ENCODE measurements at regions not wholly inside any gene's neighbourhood (a gene's known extent, or its start where the extent isn't known, plus 50 kb on each side); places are given as distances from the start of the nearest gene placed in this dataset.
"Not testable (repeated sequence)": the region's sequence is repeated elsewhere in the genome, so short reads cannot be mapped to it uniquely, and the experiment has no call there.

DNA sequence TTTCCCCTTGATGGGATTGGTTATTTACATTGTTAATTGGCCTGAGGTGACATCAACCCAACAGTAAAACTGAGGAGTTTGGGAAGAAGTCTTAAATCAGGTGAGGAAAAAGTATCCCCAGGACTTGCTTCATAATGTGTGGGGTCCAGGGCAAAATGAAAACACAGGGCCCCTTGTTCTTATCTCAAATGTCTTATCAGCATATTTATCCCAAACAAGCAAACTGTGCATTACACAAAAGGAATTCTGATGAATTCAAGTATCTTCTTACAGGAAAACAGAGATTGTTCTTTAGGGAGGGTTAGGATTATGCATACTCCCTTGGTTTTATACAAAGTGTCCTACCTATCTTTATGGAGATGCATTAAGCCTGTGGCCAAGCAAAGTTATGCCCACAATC, 178.4 kb downstream of the SPTSSA start:
- Histone ChIP-seq H2AFZ (ENCODE audit: low read depth) (no peak overlapping the region), H3K4me2 (no peak overlapping the region), H3K36me3 (ENCODE audit: insufficient read depth) (no peaks in the 10 kb centered on the region), H3K4me1 (ENCODE audit: low read depth, poor library complexity, severe bottlenecking) (no peaks in the 10 kb centered on the region), H4K20me1 (ENCODE audit: insufficient read depth) (no peaks in the 10 kb centered on the region), H3K79me2 (ENCODE audit: insufficient read depth, low read depth) (no peaks in the 10 kb centered on the region), H3K9ac (no peak overlapping the region), H3K4me3 (IDR thresholded peaks at IDR 0.05; ENCODE audit: insufficient read depth, low read depth, low read length) (no peak overlapping the region), H3K27ac (no peak overlapping the region), H3K27me3 (ENCODE audit: insufficient read depth, low read depth) (no peaks in the 10 kb centered on the region)
- TF ChIP-seq, protein P1, sequence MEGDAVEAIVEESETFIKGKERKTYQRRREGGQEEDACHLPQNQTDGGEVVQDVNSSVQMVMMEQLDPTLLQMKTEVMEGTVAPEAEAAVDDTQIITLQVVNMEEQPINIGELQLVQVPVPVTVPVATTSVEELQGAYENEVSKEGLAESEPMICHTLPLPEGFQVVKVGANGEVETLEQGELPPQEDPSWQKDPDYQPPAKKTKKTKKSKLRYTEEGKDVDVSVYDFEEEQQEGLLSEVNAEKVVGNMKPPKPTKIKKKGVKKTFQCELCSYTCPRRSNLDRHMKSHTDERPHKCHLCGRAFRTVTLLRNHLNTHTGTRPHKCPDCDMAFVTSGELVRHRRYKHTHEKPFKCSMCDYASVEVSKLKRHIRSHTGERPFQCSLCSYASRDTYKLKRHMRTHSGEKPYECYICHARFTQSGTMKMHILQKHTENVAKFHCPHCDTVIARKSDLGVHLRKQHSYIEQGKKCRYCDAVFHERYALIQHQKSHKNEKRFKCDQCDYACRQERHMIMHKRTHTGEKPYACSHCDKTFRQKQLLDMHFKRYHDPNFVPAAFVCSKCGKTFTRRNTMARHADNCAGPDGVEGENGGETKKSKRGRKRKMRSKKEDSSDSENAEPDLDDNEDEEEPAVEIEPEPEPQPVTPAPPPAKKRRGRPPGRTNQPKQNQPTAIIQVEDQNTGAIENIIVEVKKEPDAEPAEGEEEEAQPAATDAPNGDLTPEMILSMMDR (conservative IDR thresholded peaks at IDR 0.05; ENCODE audit: low read depth, low read length) = no peak

DNA sequence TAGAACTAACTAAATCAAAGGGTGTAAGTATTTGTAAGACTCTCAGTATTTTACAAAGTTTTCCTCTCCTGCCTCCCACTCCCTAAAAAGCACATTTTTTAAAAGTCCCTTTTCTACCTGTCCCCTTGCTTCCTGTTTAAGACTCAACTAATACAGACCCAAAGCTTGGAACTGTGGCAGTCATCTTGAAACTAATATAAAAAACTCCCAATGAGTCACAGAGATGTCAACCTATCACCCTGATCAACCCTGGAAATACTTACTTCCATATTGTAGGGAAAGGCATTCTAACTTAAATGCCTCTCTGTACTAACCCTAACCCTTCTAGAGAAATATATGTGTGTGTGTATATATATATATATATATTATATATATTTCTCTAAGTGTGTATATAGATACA, 184.8 kb downstream of the SPTSSA start:
- H3K4me2 ChIP-seq = no peak overlapping the region
- no peaks in the 10 kb centered on the region for H3K79me2 ChIP-seq (ENCODE audit: insufficient read depth, low read depth)
- TF ChIP-seq, protein P1 (conservative IDR thresholded peaks at IDR 0.05; ENCODE audit: low read depth, low read length) = no peak
- no peaks in the 10 kb centered on the region for H3K27me3 ChIP-seq (ENCODE audit: insufficient read depth, low read depth)
- no peaks in the 10 kb centered on the region for H3K4me1 ChIP-seq (ENCODE audit: low read depth, poor library complexity, severe bottlenecking)
- H2AFZ ChIP-seq (ENCODE audit: low read depth) = no peak overlapping the region
- no peaks in the 10 kb centered on the region for H3K36me3 ChIP-seq (ENCODE audit: insufficient read depth)
- no peaks in the 10 kb centered on the region for H4K20me1 ChIP-seq (ENCODE audit: insufficient read depth)
- no peak overlapping the region for H3K9ac ChIP-seq
- no peak overlapping the region for H3K27ac ChIP-seq
- H3K4me3 ChIP-seq (IDR thresholded peaks at IDR 0.05; ENCODE audit: insufficient read depth, low read depth, low read length) = no peak overlapping the region

DNA sequence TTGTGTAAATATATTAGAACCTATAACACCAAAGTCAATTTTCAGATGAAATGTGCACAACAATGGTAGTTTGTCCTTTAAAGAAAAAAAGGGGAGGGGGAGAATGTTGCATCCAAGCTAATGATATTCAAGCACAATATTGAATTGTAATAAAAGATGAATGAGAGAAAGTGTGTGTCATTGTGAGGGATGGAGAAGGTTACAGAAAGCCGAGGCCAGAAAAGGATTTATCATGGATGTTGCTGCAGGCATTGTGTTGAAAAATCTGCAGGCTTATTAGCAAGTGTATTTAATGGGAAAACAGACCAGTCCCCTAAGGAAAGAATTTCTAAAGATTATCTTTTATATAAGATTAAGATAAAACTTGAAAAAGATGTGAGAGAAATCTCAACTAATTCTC, 186.5 kb downstream of the SPTSSA start:
- no peaks in the 10 kb centered on the region for H3K4me1 ChIP-seq (ENCODE audit: low read depth, poor library complexity, severe bottlenecking)
- no peak overlapping the region for H3K4me3 ChIP-seq (IDR thresholded peaks at IDR 0.05; ENCODE audit: insufficient read depth, low read depth, low read length)
- no peaks in the 10 kb centered on the region for H3K36me3 ChIP-seq (ENCODE audit: insufficient read depth)
- H3K27ac ChIP-seq = no peak overlapping the region
- TF ChIP-seq, protein P1 (conservative IDR thresholded peaks at IDR 0.05; ENCODE audit: low read depth, low read length) = no peak
- no peaks in the 10 kb centered on the region for H3K27me3 ChIP-seq (ENCODE audit: insufficient read depth, low read depth)
- H3K79me2 ChIP-seq (ENCODE audit: insufficient read depth, low read depth) = no peaks in the 10 kb centered on the region
- H3K9ac ChIP-seq = no peak overlapping the region
- H4K20me1 ChIP-seq (ENCODE audit: insufficient read depth) = no peaks in the 10 kb centered on the region
- H2AFZ ChIP-seq (ENCODE audit: low read depth) = no peak overlapping the region
- no peak overlapping the region for H3K4me2 ChIP-seq

DNA sequence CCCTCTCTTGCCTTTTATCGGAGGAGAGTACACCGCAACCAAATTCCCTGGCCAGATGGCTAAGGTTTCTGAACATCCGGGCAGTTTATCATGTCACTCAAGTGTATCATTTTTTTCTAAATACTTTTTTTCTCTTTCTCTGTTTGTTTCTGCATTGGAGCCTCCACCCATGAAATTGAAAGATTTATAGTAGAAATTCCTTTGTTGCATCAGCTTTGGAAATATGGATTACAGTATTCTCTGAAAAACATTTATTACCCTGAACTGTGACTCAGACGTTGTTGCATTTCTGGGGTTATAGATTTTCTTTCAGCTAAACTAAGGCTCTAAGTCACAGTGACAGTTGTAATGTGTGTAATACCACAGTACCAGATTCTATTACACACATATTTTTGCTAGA, 187.0 kb downstream of the SPTSSA start:
- Histone ChIP-seq H3K36me3 (ENCODE audit: insufficient read depth) (no peaks in the 10 kb centered on the region), H4K20me1 (ENCODE audit: insufficient read depth) (no peaks in the 10 kb centered on the region), H3K4me1 (ENCODE audit: low read depth, poor library complexity, severe bottlenecking) (no peaks in the 10 kb centered on the region), H3K79me2 (ENCODE audit: insufficient read depth, low read depth) (no peaks in the 10 kb centered on the region), H3K9ac (no peak overlapping the region), H3K4me3 (IDR thresholded peaks at IDR 0.05; ENCODE audit: insufficient read depth, low read depth, low read length) (no peak overlapping the region), H3K4me2 (no peak overlapping the region), H2AFZ (ENCODE audit: low read depth) (no peak overlapping the region), H3K27me3 (ENCODE audit: insufficient read depth, low read depth) (no peaks in the 10 kb centered on the region), H3K27ac (no peak overlapping the region)
- TF ChIP-seq, protein P1 (conservative IDR thresholded peaks at IDR 0.05; ENCODE audit: low read depth, low read length) = no peak

DNA sequence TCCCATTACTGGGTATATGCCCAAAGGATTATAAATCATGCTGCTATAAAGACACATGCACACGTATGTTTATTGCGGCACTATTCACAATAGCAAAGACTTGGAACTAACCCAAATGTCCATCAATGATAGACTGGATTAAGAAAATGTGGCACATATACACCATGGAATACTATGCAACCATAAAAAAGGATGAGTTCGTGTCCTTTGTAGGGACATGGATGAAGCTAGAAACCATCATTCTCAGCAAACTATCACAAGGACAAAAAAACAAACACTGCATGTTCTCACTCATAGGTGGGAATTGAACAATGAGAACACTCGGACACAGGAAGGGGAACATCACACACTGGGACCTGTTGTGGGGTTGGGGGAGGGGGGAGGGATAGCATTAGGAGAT, 188.3 kb downstream of the SPTSSA start:
- not testable (repeated sequence) for H3K4me2 ChIP-seq; H3K27me3 ChIP-seq (ENCODE audit: insufficient read depth, low read depth); H3K4me3 ChIP-seq (IDR thresholded peaks at IDR 0.05; ENCODE audit: insufficient read depth, low read depth, low read length); H3K9ac ChIP-seq; H3K4me1 ChIP-seq (ENCODE audit: low read depth, poor library complexity, severe bottlenecking); H3K79me2 ChIP-seq (ENCODE audit: insufficient read depth, low read depth); H3K36me3 ChIP-seq (ENCODE audit: insufficient read depth); H3K27ac ChIP-seq; H4K20me1 ChIP-seq (ENCODE audit: insufficient read depth); H2AFZ ChIP-seq (ENCODE audit: low read depth)

Measured in KMS-11 (cell line).